Karpas-422 (cell line): ENCODE measurements at regions not wholly inside any gene's neighbourhood (a gene's known extent, or its start where the extent isn't known, plus 50 kb on each side); places are given as distances from the start of the nearest gene placed in this dataset.
"Not testable (repeated sequence)": the region's sequence is repeated elsewhere in the genome, so short reads cannot be mapped to it uniquely, and the experiment has no call there.

ENCODE experiments used
- DNase-seq: peaks from one replicate; pipeline ENCODE4 v3.0.0-alpha.2; 2015
- H2AFZ ChIP-seq: fragments of 200-600 bp; sonication (generic); 2 replicates; pipeline ENCODE4 v1.6.1; 2014; ENCODE audit warnings: antibody characterized with exemption, low read length, mixed read lengths
- H3K27ac ChIP-seq: fragments of 200-600 bp; sonication (generic); 2 replicates; pipeline ENCODE4 v1.5.1; 2014; ENCODE audit warnings: mild to moderate bottlenecking, low read length, moderate library complexity
- H3K27me3 ChIP-seq: fragments of 200-600 bp; sonication (generic); 2 replicates; pipeline ENCODE4 v1.6.1; 2014; ENCODE audit warnings: low read length, mixed read lengths
- H3K36me3 ChIP-seq: fragments of 200-600 bp; sonication (generic); 2 replicates; pipeline ENCODE4 v1.6.1; 2014; ENCODE audit warnings: low read length, mixed read lengths; ENCODE audit not compliant: insufficient read depth
- H3K4me1 ChIP-seq: fragments of 200-600 bp; sonication (generic); 2 replicates; pipeline ENCODE4 v1.6.1; 2014; ENCODE audit warnings: mild to moderate bottlenecking, low read length, mixed read lengths
- H3K4me2 ChIP-seq: fragments of 200-600 bp; sonication (generic); 2 replicates; pipeline ENCODE4 v1.6.1; 2014; ENCODE audit warnings: low read length, low read depth, mild to moderate bottlenecking; ENCODE audit not compliant: poor library complexity, severe bottlenecking
- H3K4me3 ChIP-seq: fragments of 200-600 bp; sonication (generic); 2 replicates; pipeline ENCODE4 v1.5.1; 2014; ENCODE audit warnings: mild to moderate bottlenecking, antibody characterized with exemption, low read length, mixed read lengths
- H3K79me2 ChIP-seq: fragments of 200-600 bp; sonication (generic); 2 replicates; pipeline ENCODE4 v1.6.1; 2014; ENCODE audit warnings: mild to moderate bottlenecking, low read length, mixed read lengths
- H3K9ac ChIP-seq: fragments of 200-600 bp; sonication (generic); 2 replicates; pipeline ENCODE4 v1.6.0; 2014; ENCODE audit warnings: low read length
- H3K9me2 ChIP-seq: fragments of 200-600 bp; sonication (generic), shearing (Covaris generic); replicated peaks from 2 replicates; pipeline ENCODE4 v1.6.0; 2014; ENCODE audit warnings: mild to moderate bottlenecking, low read length, moderate library complexity; ENCODE audit not compliant: insufficient read depth
- H3K9me3 ChIP-seq: fragments of 300-700, 200-600 bp; sonication (generic); 2 replicates; pipeline ENCODE4 v1.6.1; 2014; ENCODE audit warnings: low read length, mixed read lengths
- H4K20me1 ChIP-seq: fragments of 200-600 bp; sonication (generic); 2 replicates; pipeline ENCODE4 v1.6.1; 2014; ENCODE audit warnings: mild to moderate bottlenecking, antibody characterized with exemption, low read length, low read depth; ENCODE audit not compliant: insufficient read depth

GRCh38 chr4:158033416-158034120 is 139.3 kb downstream of the GASK1B start:
- Histone ChIP-seq H3K36me3 (no peaks in the 10 kb centered on the region), H2AFZ (no peak overlapping the region), H3K9me3 (peaks cover 2% of the 10 kb centered on the region; the same call in 1 of the 2 replicates), H3K79me2 (no peaks in the 10 kb centered on the region), H3K27me3 (no peaks in the 10 kb centered on the region), H3K27ac (no peak overlapping the region), H3K4me1 (no peaks in the 10 kb centered on the region), H3K4me2 (no peak overlapping the region), H3K4me3 (no peak overlapping the region), H3K9ac (no peak overlapping the region), H3K9me2 (no peaks in the 10 kb centered on the region), H4K20me1 (no peaks in the 10 kb centered on the region)
- DNase-seq = no peak

DNA sequence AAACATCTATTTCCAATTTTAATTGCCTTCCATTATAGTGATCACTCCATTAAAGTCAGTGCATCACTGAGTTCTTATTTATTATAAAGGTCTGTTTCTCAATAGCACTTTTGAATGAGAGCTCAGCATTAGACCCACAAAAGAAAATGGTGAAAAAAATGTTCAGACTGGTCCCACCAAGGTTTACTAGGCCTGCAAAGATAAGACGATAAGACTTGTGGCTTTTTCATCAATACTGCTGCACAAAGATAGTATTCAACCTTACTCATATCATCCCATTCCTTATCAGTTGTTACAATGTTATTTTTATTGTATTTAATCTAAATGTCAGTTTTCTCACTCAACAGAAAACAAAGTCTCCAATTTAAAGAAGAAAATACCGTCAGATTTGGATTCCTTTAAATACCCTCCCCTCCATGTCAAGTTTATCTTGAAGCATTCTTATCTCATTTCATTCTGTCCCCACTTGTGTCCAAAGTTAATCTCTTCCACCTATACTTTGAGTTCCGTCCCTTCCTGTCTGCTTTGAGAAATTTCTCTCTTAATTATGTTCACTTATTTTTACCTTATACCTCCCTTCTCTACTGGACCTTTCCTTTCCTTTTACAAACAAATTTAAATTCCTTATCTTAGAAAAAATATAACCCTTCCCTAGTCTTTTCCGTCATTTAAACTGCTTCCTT is 140.0 kb downstream of the GASK1B start:
- H3K36me3 ChIP-seq = no peaks in the 10 kb centered on the region
- no peak overlapping the region for H3K27ac ChIP-seq
- no peak for DNase-seq
- no peak overlapping the region for H2AFZ ChIP-seq
- no peak overlapping the region for H3K4me3 ChIP-seq
- no peaks in the 10 kb centered on the region for H3K27me3 ChIP-seq
- no peak overlapping the region for H3K9ac ChIP-seq
- peaks cover under 1% of the 10 kb centered on the region; the same call in 1 of the 2 replicates for H3K9me3 ChIP-seq
- no peaks in the 10 kb centered on the region for H3K79me2 ChIP-seq
- H3K4me2 ChIP-seq = no peak overlapping the region
- no peaks in the 10 kb centered on the region for H4K20me1 ChIP-seq
- no peaks in the 10 kb centered on the region for H3K4me1 ChIP-seq
- H3K9me2 ChIP-seq = no peaks in the 10 kb centered on the region

DNA sequence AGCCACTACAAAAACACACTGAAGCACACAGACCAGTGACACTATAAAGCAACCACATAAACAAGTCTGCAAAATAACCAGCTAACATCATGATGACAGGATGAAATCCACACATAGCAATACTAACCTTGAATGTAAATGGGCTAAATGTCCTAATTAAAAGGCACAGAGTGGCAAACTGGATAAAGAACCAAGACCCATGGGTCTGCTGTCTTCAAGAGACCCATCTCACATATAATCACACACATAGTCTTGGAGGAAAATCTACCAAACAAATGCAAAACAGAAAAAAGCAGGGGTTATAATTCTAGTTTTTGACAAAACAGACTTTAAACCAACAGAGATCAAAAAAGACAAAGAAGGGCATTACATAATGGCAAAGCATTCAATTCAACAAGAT is 144.4 kb downstream of the GASK1B start:
- H3K9ac ChIP-seq, H4K20me1 ChIP-seq, H3K36me3 ChIP-seq, H3K79me2 ChIP-seq, H3K9me2 ChIP-seq, H3K9me3 ChIP-seq, H3K4me3 ChIP-seq, H3K4me1 ChIP-seq, DNase-seq, H3K27ac ChIP-seq, H2AFZ ChIP-seq, H3K4me2 ChIP-seq, H3K27me3 ChIP-seq: not testable (repeated sequence)

DNA sequence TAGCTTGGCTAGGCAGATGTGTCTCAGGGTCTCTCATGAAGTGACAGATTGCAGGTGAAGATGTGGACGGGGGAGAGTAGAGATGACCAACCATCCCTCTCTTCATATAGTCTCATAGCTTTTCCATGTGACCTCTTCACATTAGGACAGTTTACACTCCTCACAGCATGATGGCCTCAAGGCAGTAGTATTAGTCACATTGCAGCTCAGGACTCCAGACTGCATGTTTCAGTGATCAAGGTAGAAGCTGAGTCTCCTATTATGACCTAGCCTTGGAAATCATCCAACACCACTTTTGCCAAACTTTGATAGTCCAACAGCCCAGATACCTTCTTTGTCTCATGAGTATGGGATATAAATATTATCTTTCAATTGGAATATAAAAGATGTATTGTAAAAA is 147.7 kb downstream of the GASK1B start:
- no peak overlapping the region for H3K27ac ChIP-seq
- H3K4me2 ChIP-seq = no peak overlapping the region
- H2AFZ ChIP-seq = no peak overlapping the region
- no peak overlapping the region for H3K4me3 ChIP-seq
- H3K9ac ChIP-seq = no peak overlapping the region
- H3K4me1 ChIP-seq = no peaks in the 10 kb centered on the region
- H3K79me2 ChIP-seq = no peaks in the 10 kb centered on the region
- no peak for DNase-seq
- no peaks in the 10 kb centered on the region for H4K20me1 ChIP-seq
- no peaks in the 10 kb centered on the region for H3K9me2 ChIP-seq
- peaks cover 3% of the 10 kb centered on the region for H3K9me3 ChIP-seq
- H3K27me3 ChIP-seq = no peaks in the 10 kb centered on the region
- no peaks in the 10 kb centered on the region for H3K36me3 ChIP-seq

- no peaks in the 10 kb centered on the region for H3K79me2 ChIP-seq
- no peaks in the 10 kb centered on the region for H3K27me3 ChIP-seq
- H3K4me3 ChIP-seq = no peak overlapping the region
- no peak overlapping the region for H2AFZ ChIP-seq
- no peaks in the 10 kb centered on the region for H3K36me3 ChIP-seq
- no peaks in the 10 kb centered on the region; the same call in 1 of the 2 replicates for H3K9me3 ChIP-seq
- no peak overlapping the region for H3K27ac ChIP-seq
- H3K4me1 ChIP-seq = no peaks in the 10 kb centered on the region
- DNase-seq = no peak
- no peak overlapping the region for H3K9ac ChIP-seq
- no peaks in the 10 kb centered on the region for H3K9me2 ChIP-seq
- H3K4me2 ChIP-seq = no peak overlapping the region
- no peaks in the 10 kb centered on the region for H4K20me1 ChIP-seq
Measured at GRCh38 chr4:158020734-158021346, 152.0 kb downstream of the GASK1B start.

GRCh38 chr4:158020176-158020575 is 152.6 kb downstream of the GASK1B start:
- H3K27me3 ChIP-seq = no peaks in the 10 kb centered on the region
- H3K4me1 ChIP-seq = no peaks in the 10 kb centered on the region
- H3K9ac ChIP-seq = no peak overlapping the region
- DNase-seq = no peak
- no peaks in the 10 kb centered on the region for H3K79me2 ChIP-seq
- no peak overlapping the region for H2AFZ ChIP-seq
- H3K4me3 ChIP-seq = no peak overlapping the region
- H3K36me3 ChIP-seq = no peaks in the 10 kb centered on the region
- H3K9me3 ChIP-seq = no peaks in the 10 kb centered on the region
- H4K20me1 ChIP-seq = no peaks in the 10 kb centered on the region
- H3K9me2 ChIP-seq = no peaks in the 10 kb centered on the region; the same call in 1 of the 2 replicates
- H3K4me2 ChIP-seq = no peak overlapping the region
- no peak overlapping the region for H3K27ac ChIP-seq

DNA sequence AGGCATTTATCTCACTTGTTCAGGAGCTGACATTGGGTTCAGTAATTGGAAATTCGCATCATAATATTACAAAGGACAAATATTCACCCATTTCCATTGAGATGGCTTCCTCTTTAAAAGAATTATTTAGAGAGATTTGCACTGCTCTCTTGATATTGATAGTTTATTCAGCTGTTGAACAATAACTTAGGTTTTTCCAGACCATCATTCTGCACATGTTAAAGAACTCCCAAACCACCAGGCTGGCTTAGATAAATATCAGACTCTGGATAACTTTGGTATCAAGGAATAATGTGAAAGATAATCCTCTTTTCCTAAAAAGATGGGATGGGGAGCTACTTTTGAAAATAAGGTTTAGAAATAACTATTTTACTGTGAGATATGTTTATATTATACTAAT is 154.0 kb downstream of the GASK1B start:
- Histone ChIP-seq H3K9ac (no peak overlapping the region), H3K4me1 (no peaks in the 10 kb centered on the region), H4K20me1 (no peaks in the 10 kb centered on the region), H3K27ac (no peak overlapping the region), H3K9me3 (no peaks in the 10 kb centered on the region), H3K27me3 (no peaks in the 10 kb centered on the region), H3K9me2 (no peaks in the 10 kb centered on the region; the same call in 1 of the 2 replicates), H3K79me2 (no peaks in the 10 kb centered on the region), H3K36me3 (no peaks in the 10 kb centered on the region), H3K4me3 (no peak overlapping the region), H3K4me2 (no peak overlapping the region), H2AFZ (no peak overlapping the region)
- no peak for DNase-seq

- DNase-seq = no peak
- Histone ChIP-seq H3K9me3 (no peaks in the 10 kb centered on the region), H3K4me1 (no peaks in the 10 kb centered on the region), H3K4me3 (no peak overlapping the region), H2AFZ (no peak overlapping the region), H3K27me3 (no peaks in the 10 kb centered on the region), H3K4me2 (no peak overlapping the region), H3K27ac (no peak overlapping the region), H3K9me2 (no peaks in the 10 kb centered on the region; the same call in 1 of the 2 replicates), H3K9ac (no peak overlapping the region), H3K36me3 (no peaks in the 10 kb centered on the region), H3K79me2 (no peaks in the 10 kb centered on the region), H4K20me1 (no peaks in the 10 kb centered on the region)
Measured at GRCh38 chr4:158018221-158018830, 154.5 kb downstream of the GASK1B start.
